Astrocyte of the spinal cord (primary cell): ENCODE measurements at regions not wholly inside any gene's neighbourhood (a gene's known extent, or its start where the extent isn't known, plus 50 kb on each side); places are given as distances from the start of the nearest gene placed in this dataset.

ENCODE experiments used
- DNase-seq: peaks from one replicate; pipeline ENCODE4 v3.0.0; 2011; ENCODE audit warnings: low read depth, low spot score
- H3K4me3 ChIP-seq: 2 replicates; pipeline ENCODE4 v1.5.1; 2011; ENCODE audit warnings: low read depth, mild to moderate bottlenecking, low read length, moderate library complexity
- CTCF ChIP-seq: IDR thresholded peaks from 2 replicates; pipeline ENCODE4 v1.5.1; 2012; ENCODE audit warnings: low read depth, mild to moderate bottlenecking, low read length, inconsistent platforms
- in situ Hi-C: cut with HindIII; loops from 2 replicates; pipeline ENCODE4 v1.10.0; 2017; ENCODE audit warnings: low sequenced_read_pairs

DNA sequence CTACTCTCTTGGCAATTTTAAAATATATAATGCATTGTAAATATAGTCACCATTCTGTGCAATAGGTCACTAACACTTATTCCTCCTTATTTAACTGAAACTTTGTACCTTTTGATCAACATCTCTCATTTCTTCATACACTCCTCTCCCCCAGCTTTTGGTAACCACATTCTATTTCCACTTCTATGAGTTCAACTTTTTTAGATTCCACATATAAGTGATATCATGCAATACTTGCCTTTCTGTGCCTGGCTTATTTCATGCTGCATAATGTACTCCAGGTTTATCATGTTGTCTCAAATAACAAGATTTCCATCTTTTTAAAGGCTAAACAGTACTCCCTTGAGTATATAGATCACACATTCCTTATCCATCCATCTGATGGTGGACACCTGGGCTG, 188.8 kb downstream of the NXNL2 start:
- in situ Hi-C loops: no loop called here
- no peak overlapping the region for H3K4me3 ChIP-seq
- no peak for TF ChIP-seq CTCF
- DNase-seq: no peak

GRCh38 chr9:88724331-88724730, 189.4 kb downstream of the NXNL2 start:
- in situ Hi-C loops: no loop called here
- H3K4me3 ChIP-seq: no peak overlapping the region
- DNase-seq: no peak
- TF ChIP-seq CTCF: no peak

DNA sequence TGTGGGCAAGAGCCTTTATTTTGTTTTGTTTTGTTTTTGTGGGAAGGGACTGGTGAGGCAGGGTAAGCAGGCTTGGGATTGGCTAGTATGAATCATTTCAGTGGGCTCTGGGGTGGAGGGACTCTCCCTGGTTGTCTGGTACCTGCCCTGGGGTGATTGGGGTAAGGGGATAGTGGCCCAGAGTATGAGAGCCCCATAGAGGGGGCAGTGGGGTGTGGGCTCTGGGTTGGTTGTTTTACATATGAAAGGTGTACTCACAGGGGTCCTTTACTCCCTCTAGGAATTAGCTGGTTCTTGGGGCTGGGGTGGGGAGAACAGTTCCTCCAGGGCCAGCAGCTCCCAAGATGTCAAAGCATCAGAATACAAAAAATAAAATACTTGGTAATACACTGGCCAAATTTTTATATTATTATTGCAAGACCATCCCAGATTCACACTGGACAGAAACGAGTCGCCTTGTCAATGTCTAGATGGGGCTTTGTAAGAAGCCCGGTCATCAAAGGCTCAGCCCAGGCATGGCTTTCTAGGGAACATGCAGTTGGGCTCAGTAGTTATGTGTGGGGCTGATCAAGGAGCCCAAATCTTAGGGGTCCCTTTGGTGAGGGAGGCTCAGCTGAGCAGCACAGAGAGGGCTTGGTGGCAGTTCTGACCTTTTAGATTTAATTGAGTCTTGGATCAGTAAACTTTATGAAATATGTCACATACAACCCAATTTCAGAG, 190.5 kb downstream of the NXNL2 start:
- DNase-seq: no peak
- TF ChIP-seq CTCF: no peak
- H3K4me3 ChIP-seq: no peak overlapping the region
- in situ Hi-C loops: no loop called here

GRCh38 chr9:88726803-88727202, 191.8 kb downstream of the NXNL2 start:
- no peak overlapping the region for H3K4me3 ChIP-seq
- in situ Hi-C loops: no loop called here
- TF ChIP-seq CTCF: no peak
- DNase-seq: no peak

DNA sequence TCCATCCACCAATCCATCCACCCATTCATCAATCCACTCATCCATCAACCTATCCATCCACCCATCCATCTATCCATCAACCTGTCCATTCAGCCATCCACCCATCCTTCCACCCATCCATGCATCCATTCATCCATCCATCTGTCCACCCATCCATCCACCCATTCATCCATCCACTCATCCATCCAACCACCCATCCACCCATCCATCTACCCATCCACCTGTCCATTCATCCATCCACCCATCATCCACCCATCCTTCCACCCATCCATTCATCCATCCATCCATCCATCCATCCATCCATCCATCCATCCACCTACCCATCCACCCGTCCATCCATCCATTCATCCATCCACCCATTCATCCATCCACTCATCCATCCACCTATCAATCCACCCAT, 195.8 kb downstream of the NXNL2 start:
- no peak for TF ChIP-seq CTCF
- in situ Hi-C loops: no loop called here
- no peak overlapping the region for H3K4me3 ChIP-seq
- DNase-seq: no peak

GRCh38 chr9:88732128-88732527, 197.2 kb downstream of the NXNL2 start:
- no peak overlapping the region for H3K4me3 ChIP-seq

More at GRCh38 chr9:88732128-88732527, 197.2 kb downstream of the NXNL2 start:
- DNase-seq: peak; percentile 91
- TF ChIP-seq CTCF: no peak
- in situ Hi-C loops: no loop called here
